Caco-2 (cell line): ENCODE measurements at regions not wholly inside any gene's neighbourhood (a gene's known extent, or its start where the extent isn't known, plus 50 kb on each side); places are given as distances from the start of the nearest gene placed in this dataset.

Source experiments
- BruUV-seq: library from RNA; stranded (reverse); fragments of 400-500 nt; replicated peaks from 2 replicates; lab custom pipeline; 2021; lab: Mats Ljungman, UMichigan
- CTCF ChIA-PET: fragments of 300-600 bp; sonication (Branson Sonifier 250); formaldehyde crosslinking; loops from one replicate; lab custom pipeline; 2022; ENCODE audit warnings: antibody characterized with exemption; lab: Charles Lee
- POLR2A ChIA-PET: fragments of 300-600 bp; sonication (Branson Sonifier 250); formaldehyde crosslinking; loops from one replicate; lab custom pipeline; 2022; ENCODE audit warnings: antibody characterized with exemption; lab: Charles Lee
- DNase-seq, 2 experiments: peaks; one replicate each; pipeline versions ENCODE4 v3.0.0 to v3.0.0-alpha.2; 2020 to 2022
- H3K27me3 ChIP-seq: replicated peaks from 2 replicates; pipeline ENCODE4 v1.6.0; 2011; ENCODE audit warnings: low read length; ENCODE audit not compliant: control insufficient read depth, insufficient read depth
- H3K36me3 ChIP-seq: 2 replicates; pipeline ENCODE4 v1.5.1; 2011; ENCODE audit warnings: low read length; ENCODE audit not compliant: control insufficient read depth, insufficient read depth
- H3K4me1 ChIP-seq: fragments of 250-450 bp; sonication (Bioruptor Pico); 2 replicates; pipeline ENCODE4 v1.5.1; 2020; ENCODE audit warnings: mild to moderate bottlenecking
- H3K4me3 ChIP-seq: 2 replicates; pipeline ENCODE4 v1.5.1; 2011; ENCODE audit warnings: low read depth, mild to moderate bottlenecking, control low read depth, low read length
- H3K9me3 ChIP-seq: fragments of 250-450 bp; sonication (Bioruptor Pico); 2 replicates; pipeline ENCODE4 v1.5.1; 2020; ENCODE audit warnings: mild to moderate bottlenecking, moderate library complexity
- H3K27ac Mint-ChIP-seq: one replicate; pipeline ENCODE4 v1.8.0; 2022; ENCODE audit warnings: mixed read lengths; ENCODE audit not compliant: unreplicated experiment
- H3K27me3 Mint-ChIP-seq: one replicate; pipeline ENCODE4 v1.8.0; 2022; ENCODE audit warnings: mixed read lengths; ENCODE audit not compliant: insufficient read depth, unreplicated experiment
- H3K36me3 Mint-ChIP-seq: one replicate; pipeline ENCODE4 v1.8.0; 2022; ENCODE audit warnings: mild to moderate bottlenecking, mixed read lengths; ENCODE audit not compliant: insufficient read depth, unreplicated experiment
- H3K4me1 Mint-ChIP-seq: one replicate; pipeline ENCODE4 v1.8.0; 2022; ENCODE audit warnings: low read depth, mixed read lengths; ENCODE audit not compliant: unreplicated experiment
- H3K4me3 Mint-ChIP-seq: one replicate; pipeline ENCODE4 v1.8.0; 2022; ENCODE audit warnings: mild to moderate bottlenecking, moderate library complexity, mixed read lengths; ENCODE audit not compliant: unreplicated experiment
- H3K9me3 Mint-ChIP-seq: one replicate; pipeline ENCODE4 v1.8.0; 2022; ENCODE audit warnings: mixed read lengths; ENCODE audit not compliant: unreplicated experiment
- CTCF ChIP-seq, 2 experiments: fragments of 200-600 bp in 1 of 2; IDR thresholded peaks; 1 replicate in 1 of 2; 2 replicates in 1 of 2; pipeline versions ENCODE4 v1.5.1 to v1.8.0; 2011 to 2022; ENCODE audit warnings: antibody characterized with exemption in 1 of 2, control low read depth in 1 of 2, inconsistent platforms in 1 of 2, low read depth in 1 of 2, low read length in 1 of 2, mild to moderate bottlenecking in 1 of 2, moderate library complexity in 1 of 2; ENCODE audit not compliant: insufficient read depth in 1 of 2, severe bottlenecking in 1 of 2, unreplicated experiment in 1 of 2
- intact Hi-C: fragments of 100-400 bp; cut with micrococcal nuclease; formaldehyde crosslinking; loops from one replicate; pipeline ENCODE4 v1.10.0; 2022; ENCODE audit not compliant: unreplicated experiment

GRCh38 chr11:80028998-80029397 lies 588.2 kb upstream of the TENM4 start:
- ChIA-PET POLR2A (no interaction called here), CTCF (no interaction called here)
- Histone ChIP-seq H3K4me3 (no peak overlapping the region), H3K27me3 (no peaks in the 10 kb centered on the region), H3K36me3 (no peaks in the 10 kb centered on the region), H3K9me3 (no peaks in the 10 kb centered on the region), H3K4me1 (no peaks in the 10 kb centered on the region)
- peaks cover 9% of the 10 kb centered on the region for H3K27me3 Mint-ChIP-seq
- DNase-seq = no peak
- no peak overlapping the region for H3K4me3 Mint-ChIP-seq
- no peak overlapping the region for H3K27ac Mint-ChIP-seq
- H3K36me3 Mint-ChIP-seq = no peaks in the 10 kb centered on the region
- no peaks in the 10 kb centered on the region for H3K4me1 Mint-ChIP-seq
- H3K9me3 Mint-ChIP-seq = no peaks in the 10 kb centered on the region
- intact Hi-C loops = no loop called here
- no TSS peak for BruUV-seq
- no peak for TF ChIP-seq CTCF (IDR thresholded peaks at IDR 0.05; ENCODE audit: insufficient read depth in 1 of 2, low read depth in 1 of 2, low read length in 1 of 2, severe bottlenecking in 1 of 2, unreplicated experiment in 1 of 2)

- no peak for DNase-seq
- BruUV-seq = no TSS peak
- TF ChIP-seq CTCF (IDR thresholded peaks at IDR 0.05; ENCODE audit: insufficient read depth in 1 of 2, low read depth in 1 of 2, low read length in 1 of 2, severe bottlenecking in 1 of 2, unreplicated experiment in 1 of 2) = no peak
- no peak overlapping the region for H3K27ac Mint-ChIP-seq
- H3K9me3 Mint-ChIP-seq = no peaks in the 10 kb centered on the region
- no peaks in the 10 kb centered on the region for H3K9me3 ChIP-seq
- intact Hi-C loops = no loop called here
- no peak overlapping the region for H3K4me3 ChIP-seq
- CTCF ChIA-PET = no interaction called here
- H3K27me3 ChIP-seq = no peaks in the 10 kb centered on the region
- no peaks in the 10 kb centered on the region for H3K36me3 ChIP-seq
- H3K4me1 ChIP-seq = no peaks in the 10 kb centered on the region
- no peak overlapping the region for H3K4me3 Mint-ChIP-seq
- H3K27me3 Mint-ChIP-seq = peaks cover 13% of the 10 kb centered on the region
- H3K36me3 Mint-ChIP-seq = no peaks in the 10 kb centered on the region
- POLR2A ChIA-PET = no interaction called here
- H3K4me1 Mint-ChIP-seq = no peaks in the 10 kb centered on the region
These were observed 583.3 kb upstream of the TENM4 start for GRCh38 chr11:80024119-80024518.

GRCh38 chr11:80023386-80023785 lies 582.6 kb upstream of the TENM4 start:
- peaks cover 13% of the 10 kb centered on the region for H3K27me3 Mint-ChIP-seq
- no TSS peak for BruUV-seq
- Histone ChIP-seq H3K9me3 (no peaks in the 10 kb centered on the region), H3K27me3 (no peaks in the 10 kb centered on the region), H3K4me3 (no peak overlapping the region), H3K4me1 (no peaks in the 10 kb centered on the region), H3K36me3 (no peaks in the 10 kb centered on the region)
- CTCF ChIA-PET = no interaction called here
- no peak overlapping the region for H3K27ac Mint-ChIP-seq
- no peak for DNase-seq
- no peaks in the 10 kb centered on the region for H3K9me3 Mint-ChIP-seq
- H3K36me3 Mint-ChIP-seq = no peaks in the 10 kb centered on the region
- intact Hi-C loops = no loop called here
- POLR2A ChIA-PET = no interaction called here
- H3K4me1 Mint-ChIP-seq = no peaks in the 10 kb centered on the region
- no peak for TF ChIP-seq CTCF (IDR thresholded peaks at IDR 0.05; ENCODE audit: insufficient read depth in 1 of 2, low read depth in 1 of 2, low read length in 1 of 2, severe bottlenecking in 1 of 2, unreplicated experiment in 1 of 2)
- H3K4me3 Mint-ChIP-seq = no peak overlapping the region
